H1 (cell line): ENCODE measurements at regions not wholly inside any gene's neighbourhood (a gene's known extent, or its start where the extent isn't known, plus 50 kb on each side); places are given as distances from the start of the nearest gene placed in this dataset.

Source experiments
- CTCF ChIA-PET: fragments of 300-600 bp; sonication (Branson Sonifier 250); formaldehyde crosslinking; loops from one replicate; lab custom pipeline; 2021; ENCODE audit not compliant: partially characterized antibody; lab: Charles Lee
- POLR2A ChIA-PET: fragments of 300-600 bp; sonication (Branson Sonifier 250); formaldehyde crosslinking; loops from one replicate; lab custom pipeline; 2021; ENCODE audit warnings: inconsistent platforms; ENCODE audit not compliant: partially characterized antibody; lab: Charles Lee
- DNase-seq, 2 experiments: peaks; one replicate each; pipeline versions ENCODE4 v3.0.0 to v3.0.0-alpha.2; 2010 to 2022; ENCODE audit warnings: low spot score in 2 of 2, low read depth in 1 of 2, mixed read lengths in 1 of 2
- FAIRE-seq: peaks from 2 replicates; lab custom pipeline; 2011; peaks lifted over from hg19 to GRCh38; lab: Jason Lieb, UNC
- H2AFZ ChIP-seq: 2 replicates; pipeline ENCODE4 v1.8.1; 2012; ENCODE audit warnings: low read length, inconsistent platforms
- H2AK5ac ChIP-seq: 2 replicates; pipeline ENCODE4 v1.6.1; 2013; ENCODE audit warnings: low read depth, low read length
- H2BK120ac ChIP-seq: replicated peaks from 2 replicates; pipeline ENCODE3; 2013; ENCODE audit warnings: low read depth, low read length, inconsistent platforms
- H2BK12ac ChIP-seq: 2 replicates; pipeline ENCODE4 v1.6.1; 2013; ENCODE audit warnings: low read depth, low read length
- H2BK15ac ChIP-seq: 2 replicates; pipeline ENCODE4 v1.6.1; 2013; ENCODE audit warnings: low read length
- H2BK20ac ChIP-seq: 2 replicates; pipeline ENCODE4 v1.6.1; 2013; ENCODE audit warnings: low read length
- H2BK5ac ChIP-seq: 2 replicates; pipeline ENCODE4 v1.6.1; 2013; ENCODE audit warnings: low read depth, low read length
- H3K14ac ChIP-seq: 2 replicates; pipeline ENCODE4 v1.6.1; 2013; ENCODE audit warnings: inconsistent platforms; ENCODE audit not compliant: insufficient read length
- H3K18ac ChIP-seq: 2 replicates; pipeline ENCODE4 v1.6.1; 2013; ENCODE audit warnings: low read length; ENCODE audit errors: extremely low read depth
- H3K23ac ChIP-seq: 2 replicates; pipeline ENCODE4 v1.6.1; 2013; ENCODE audit warnings: inconsistent platforms; ENCODE audit not compliant: insufficient read length
- H3K23me2 ChIP-seq: 2 replicates; pipeline ENCODE4 v1.6.1; 2013; ENCODE audit warnings: low read depth, low read length
- H3K27ac ChIP-seq: 2 replicates; pipeline ENCODE4 v1.6.1; 2011; ENCODE audit warnings: low read depth, low read length, inconsistent platforms
- H3K27me3 ChIP-seq, 4 experiments: replicated peaks in 1 of 4; 1 replicate in 1 of 4; 2 replicates in 3 of 4; pipeline versions ENCODE4 v1.6.1 to v1.8.1; 2011 to 2013; ENCODE audit warnings: low read length in 3 of 4, mild to moderate bottlenecking in 3 of 4, inconsistent platforms in 2 of 4, mixed read lengths in 2 of 4, moderate library complexity in 1 of 4; ENCODE audit not compliant: control insufficient read depth in 3 of 4, insufficient read depth in 3 of 4; ENCODE audit errors: extremely low read depth in 1 of 4
- H3K36me3 ChIP-seq, 4 experiments: 2 replicates each; pipeline versions ENCODE4 v1.6.1 to v1.8.1; 2011 to 2013; ENCODE audit warnings: mild to moderate bottlenecking in 4 of 4, low read length in 3 of 4, moderate library complexity in 2 of 4, control low read depth in 1 of 4, inconsistent platforms in 1 of 4; ENCODE audit not compliant: insufficient read depth in 4 of 4, control insufficient read depth in 2 of 4
- H3K4ac ChIP-seq: replicated peaks from 2 replicates; pipeline ENCODE3; 2013; ENCODE audit warnings: low read length, low read depth, mixed read lengths, inconsistent platforms; ENCODE audit not compliant: insufficient read length
- H3K4me1 ChIP-seq, 4 experiments: replicated peaks in 1 of 4; 1 replicate in 1 of 4; 2 replicates in 3 of 4; pipeline versions ENCODE4 v1.6.1 to v1.8.1; 2011 to 2013; ENCODE audit warnings: low read length in 3 of 4, inconsistent platforms in 2 of 4, mixed read lengths in 1 of 4; ENCODE audit not compliant: insufficient read depth in 4 of 4, control insufficient read depth in 3 of 4
- H3K4me2 ChIP-seq, 2 experiments: 2 replicates each; pipeline versions ENCODE4 v1.6.1 to v1.8.1; 2011 to 2013; ENCODE audit warnings: low read depth in 2 of 2, low read length in 2 of 2, control low read depth in 1 of 2, inconsistent platforms in 1 of 2, mild to moderate bottlenecking in 1 of 2; ENCODE audit not compliant: insufficient read depth in 1 of 2
- H3K4me3 ChIP-seq, 4 experiments: fragments of 200-600, 300-600 bp in 1 of 4; sonication (generic), shearing (Covaris generic), sonication (Bioruptor Twin) in 1 of 4; 2 replicates each; pipeline versions ENCODE4 v1.5.1 to v1.8.1; 2011 to 2016; ENCODE audit warnings: low read length in 4 of 4, low read depth in 3 of 4, control low read depth in 2 of 4, inconsistent platforms in 2 of 4, mild to moderate bottlenecking in 2 of 4, mixed read lengths in 1 of 4, moderate library complexity in 1 of 4; ENCODE audit not compliant: insufficient read depth in 2 of 4; ENCODE audit errors: extremely low read depth in 1 of 4
- H3K56ac ChIP-seq: replicated peaks from 2 replicates; pipeline ENCODE3; 2013; ENCODE audit warnings: low read depth, mild to moderate bottlenecking, mixed read lengths, low read length, inconsistent platforms; ENCODE audit not compliant: insufficient read length
- H3K79me1 ChIP-seq: 2 replicates; pipeline ENCODE4 v1.6.1; 2013; ENCODE audit warnings: low read depth, low read length, control low read depth
- H3K79me2 ChIP-seq, 2 experiments: 2 replicates each; pipeline versions ENCODE4 v1.6.1 to v1.8.1; 2012 to 2013; ENCODE audit warnings: low read length in 2 of 2, mild to moderate bottlenecking in 2 of 2, inconsistent platforms in 1 of 2; ENCODE audit not compliant: insufficient read depth in 2 of 2, control insufficient read depth in 1 of 2
- H3K9ac ChIP-seq, 4 experiments: replicated peaks in 1 of 4; 1 replicate in 1 of 4; 2 replicates in 3 of 4; pipeline versions ENCODE4 v1.6.1 to v1.8.1; 2011 to 2013; ENCODE audit warnings: low read depth in 3 of 4, low read length in 3 of 4, control low read depth in 2 of 4, mild to moderate bottlenecking in 2 of 4, moderate library complexity in 2 of 4, inconsistent platforms in 1 of 4; ENCODE audit errors: extremely low read depth in 1 of 4
- H3K9me3 ChIP-seq, 2 experiments: 2 replicates each; pipeline versions ENCODE4 v1.6.1 to v1.8.1; 2012 to 2013; ENCODE audit warnings: mild to moderate bottlenecking in 2 of 2, moderate library complexity in 2 of 2, control low read depth in 1 of 2, inconsistent platforms in 1 of 2, low read depth in 1 of 2, low read length in 1 of 2, mixed read lengths in 1 of 2; ENCODE audit not compliant: insufficient read depth in 2 of 2
- H4K20me1 ChIP-seq, 2 experiments: replicated peaks in 1 of 2; 2 replicates each; pipeline versions ENCODE3 to v1.8.1; 2011 to 2013; ENCODE audit warnings: inconsistent platforms in 2 of 2, low read length in 2 of 2, mild to moderate bottlenecking in 1 of 2; ENCODE audit not compliant: insufficient read depth in 2 of 2, control insufficient read depth in 1 of 2
- H4K5ac ChIP-seq: 2 replicates; pipeline ENCODE4 v1.6.1; 2013; ENCODE audit warnings: low read length, low read depth, mixed read lengths, inconsistent platforms; ENCODE audit not compliant: insufficient read length
- H4K8ac ChIP-seq: 2 replicates; pipeline ENCODE4 v1.8.0; 2013; ENCODE audit warnings: mild to moderate bottlenecking, moderate library complexity, low read length, inconsistent platforms; ENCODE audit not compliant: insufficient read depth; ENCODE audit errors: extremely low read depth
- H4K91ac ChIP-seq: replicated peaks from 2 replicates; pipeline ENCODE3; 2013; ENCODE audit warnings: low read length, mixed read lengths, inconsistent platforms; ENCODE audit not compliant: insufficient read length
- BCL11A ChIP-seq, 2 experiments: IDR thresholded peaks; one replicate each; pipeline ENCODE4 v1.6.1; 2011; ENCODE audit warnings: low read depth in 2 of 2, low read length in 2 of 2, mild to moderate bottlenecking in 2 of 2
- CBX8 ChIP-seq: fragments of 300-800, 300-1000 bp; sonication (generic); IDR thresholded peaks from 2 replicates; pipeline ENCODE4 v1.7.1; 2016; ENCODE audit warnings: low read depth, low read length, borderline replicate concordance
- CTBP2 ChIP-seq: IDR thresholded peaks from 2 replicates; pipeline ENCODE4 v1.7.0; 2011; ENCODE audit warnings: borderline replicate concordance, mild to moderate bottlenecking, moderate library complexity, mixed read lengths, low read length; ENCODE audit not compliant: insufficient read depth, insufficient read length
- EP300 ChIP-seq, 2 experiments: IDR thresholded peaks; 1 replicate in 1 of 2; 2 replicates in 1 of 2; pipeline ENCODE4 v1.6.1; 2011 to 2012; ENCODE audit warnings: low read depth in 2 of 2, low read length in 2 of 2, mild to moderate bottlenecking in 2 of 2, borderline replicate concordance in 1 of 2, inconsistent platforms in 1 of 2, moderate library complexity in 1 of 2
- HDAC6 ChIP-seq: IDR thresholded peaks from one replicate; pipeline ENCODE4 v1.7.1; 2012; ENCODE audit warnings: low read depth, mild to moderate bottlenecking, inconsistent platforms, low read length, moderate library complexity
- JUND ChIP-seq: IDR thresholded peaks from 2 replicates; pipeline ENCODE4 v1.6.1; 2011; ENCODE audit warnings: mild to moderate bottlenecking, improper control_type of control experiment, low read length
- KDM4A ChIP-seq: IDR thresholded peaks from one replicate; pipeline ENCODE4 v1.7.1; 2012; ENCODE audit warnings: low read depth, mild to moderate bottlenecking, moderate library complexity, low read length, inconsistent platforms; ENCODE audit not compliant: severe bottlenecking
- KDM5A ChIP-seq: fragments of 200-600 bp; IDR thresholded peaks from 2 replicates; pipeline ENCODE4 v1.7.1; 2012; ENCODE audit warnings: mild to moderate bottlenecking, low read length, inconsistent platforms, mixed read lengths
- MAFK ChIP-seq: IDR thresholded peaks from 2 replicates; pipeline ENCODE4 v1.6.1; 2012; ENCODE audit warnings: low read depth, mild to moderate bottlenecking, improper control_type of control experiment, low read length
- SIRT6 ChIP-seq: IDR thresholded peaks from one replicate; pipeline ENCODE4 v1.7.1; 2012; ENCODE audit warnings: low read length, inconsistent platforms
- TEAD4 ChIP-seq: IDR thresholded peaks from 2 replicates; pipeline ENCODE4 v1.6.1; 2012; ENCODE audit warnings: low read depth, low read length, inconsistent platforms, mixed read lengths
- USF2 ChIP-seq: IDR thresholded peaks from 2 replicates; pipeline ENCODE4 v1.6.1; 2011; ENCODE audit warnings: low read length, improper control_type of control experiment
- whole genome bisulfite sequencing, 2 experiments: shearing (Covaris generic) in 1 of 2; methylation state at CpG; one replicate each; pipeline versions ENCODE4 v1.1.6 to v1.1.7; 2013 to 2015; ENCODE audit warnings: low lambda C conversion rate in 2 of 2, mixed read lengths in 2 of 2, inconsistent platforms in 1 of 2, low coverage in 1 of 2, missing lambda C conversion rate in 1 of 2; ENCODE audit not compliant: insufficient replicate concordance in 2 of 2, insufficient coverage in 1 of 2, insufficient read length in 1 of 2; ENCODE audit errors: extremely low coverage in 1 of 2, missing lambda C conversion rate in 1 of 2; 5-methylcytosine and 5-hydroxymethylcytosine counted together

GRCh38 chr18:42536442-42536841, 579.0 kb downstream of the RIT2 start (continued):
- TF ChIP-seq KDM4A = no peak

GRCh38 chr18:42537291-42537690, 578.2 kb downstream of the RIT2 start:
- WGBS, 2 experiments = 90% methylated on average over 2 of the region's 2 CpGs; no CpG with 5 or more reads in 1 of the 2 experiments
- DNase-seq (no peak), FAIRE-seq (no peak)
- H4K91ac ChIP-seq = no peak overlapping the region
- no peak overlapping the region for H3K9ac ChIP-seq
- H3K23me2 ChIP-seq = no peaks in the 10 kb centered on the region
- H3K27ac ChIP-seq = no peak overlapping the region
- no peaks in the 10 kb centered on the region for H3K36me3 ChIP-seq
- H3K23ac ChIP-seq = no peak overlapping the region
- POLR2A ChIA-PET = no interaction called here
- no peak overlapping the region for H2BK20ac ChIP-seq
- H2AK5ac ChIP-seq = no peak overlapping the region
- CTCF ChIA-PET = no interaction called here
- no peak overlapping the region for H2BK15ac ChIP-seq
- H4K20me1 ChIP-seq = no peaks in the 10 kb centered on the region
- H3K27me3 ChIP-seq = no peaks in the 10 kb centered on the region
- no peak overlapping the region for H2AFZ ChIP-seq
- no peaks in the 10 kb centered on the region for H3K4me1 ChIP-seq
- H2BK5ac ChIP-seq = no peak overlapping the region
- H3K9me3 ChIP-seq = no peaks in the 10 kb centered on the region
- H3K56ac ChIP-seq = no peak overlapping the region
- H3K79me1 ChIP-seq = no peaks in the 10 kb centered on the region
- no peak overlapping the region for H3K4me2 ChIP-seq
- no peak overlapping the region for H3K4me3 ChIP-seq
- no peak overlapping the region for H3K18ac ChIP-seq
- H3K4ac ChIP-seq = no peak overlapping the region
- H4K8ac ChIP-seq = no peak overlapping the region
- no peak overlapping the region for H2BK120ac ChIP-seq
- H4K5ac ChIP-seq = no peak overlapping the region
- H3K79me2 ChIP-seq = no peaks in the 10 kb centered on the region
- no peak overlapping the region for H2BK12ac ChIP-seq
- H3K14ac ChIP-seq = no peak overlapping the region
- no peak for TF ChIP-seq JUND
- no peak for TF ChIP-seq MAFK
- TF ChIP-seq CTBP2 = no peak
- no peak for TF ChIP-seq KDM4A
- TF ChIP-seq CBX8 = no peak
- no peak for TF ChIP-seq USF2
- no peak for TF ChIP-seq KDM5A
- TF ChIP-seq TEAD4 = no peak
- TF ChIP-seq HDAC6 = no peak
- TF ChIP-seq BCL11A (IDR thresholded peaks at IDR 0.05; ENCODE audit: low read depth in 2 of 2, low read length in 2 of 2) = no peak
- TF ChIP-seq EP300 (IDR thresholded peaks at IDR 0.05; ENCODE audit: borderline replicate concordance in 1 of 2, low read depth in 2 of 2, low read length in 2 of 2) = no peak
- TF ChIP-seq SIRT6 = no peak
